ENCODE measurements at regions not wholly inside any gene's neighbourhood (a gene's known extent, or its start where the extent isn't known, plus 50 kb on each side); places are given as distances from the start of the nearest gene placed in this dataset.

DNA sequence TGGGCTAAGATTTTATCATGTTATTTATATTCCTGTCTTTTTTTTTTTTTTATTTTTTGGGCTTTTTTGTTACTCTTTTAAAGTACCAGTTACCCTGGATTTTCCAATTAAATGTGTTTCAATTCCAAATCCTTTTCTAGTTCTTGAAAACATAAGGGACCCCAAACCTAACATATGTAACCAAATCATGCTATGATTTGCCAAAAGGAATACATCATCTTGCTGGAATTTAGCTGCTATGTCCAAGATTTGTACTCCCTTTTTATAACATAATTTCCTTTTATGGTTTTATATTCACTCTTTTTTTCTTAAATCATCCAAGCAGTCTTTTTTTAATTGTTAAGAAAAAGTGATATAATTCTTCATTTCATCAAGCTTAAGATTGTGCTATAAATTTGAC, 60.9 kb upstream of the DSEL start:
- TF ChIP-seq, protein P1, sequence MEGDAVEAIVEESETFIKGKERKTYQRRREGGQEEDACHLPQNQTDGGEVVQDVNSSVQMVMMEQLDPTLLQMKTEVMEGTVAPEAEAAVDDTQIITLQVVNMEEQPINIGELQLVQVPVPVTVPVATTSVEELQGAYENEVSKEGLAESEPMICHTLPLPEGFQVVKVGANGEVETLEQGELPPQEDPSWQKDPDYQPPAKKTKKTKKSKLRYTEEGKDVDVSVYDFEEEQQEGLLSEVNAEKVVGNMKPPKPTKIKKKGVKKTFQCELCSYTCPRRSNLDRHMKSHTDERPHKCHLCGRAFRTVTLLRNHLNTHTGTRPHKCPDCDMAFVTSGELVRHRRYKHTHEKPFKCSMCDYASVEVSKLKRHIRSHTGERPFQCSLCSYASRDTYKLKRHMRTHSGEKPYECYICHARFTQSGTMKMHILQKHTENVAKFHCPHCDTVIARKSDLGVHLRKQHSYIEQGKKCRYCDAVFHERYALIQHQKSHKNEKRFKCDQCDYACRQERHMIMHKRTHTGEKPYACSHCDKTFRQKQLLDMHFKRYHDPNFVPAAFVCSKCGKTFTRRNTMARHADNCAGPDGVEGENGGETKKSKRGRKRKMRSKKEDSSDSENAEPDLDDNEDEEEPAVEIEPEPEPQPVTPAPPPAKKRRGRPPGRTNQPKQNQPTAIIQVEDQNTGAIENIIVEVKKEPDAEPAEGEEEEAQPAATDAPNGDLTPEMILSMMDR (conservative IDR thresholded peaks at IDR 0.05; ENCODE audit: low read depth, low read length): no peak
- no peak overlapping the region for H3K4me3 ChIP-seq (ENCODE audit: low read depth, low read length)
- no peak for DNase-seq (ENCODE audit: low read depth)

DNA sequence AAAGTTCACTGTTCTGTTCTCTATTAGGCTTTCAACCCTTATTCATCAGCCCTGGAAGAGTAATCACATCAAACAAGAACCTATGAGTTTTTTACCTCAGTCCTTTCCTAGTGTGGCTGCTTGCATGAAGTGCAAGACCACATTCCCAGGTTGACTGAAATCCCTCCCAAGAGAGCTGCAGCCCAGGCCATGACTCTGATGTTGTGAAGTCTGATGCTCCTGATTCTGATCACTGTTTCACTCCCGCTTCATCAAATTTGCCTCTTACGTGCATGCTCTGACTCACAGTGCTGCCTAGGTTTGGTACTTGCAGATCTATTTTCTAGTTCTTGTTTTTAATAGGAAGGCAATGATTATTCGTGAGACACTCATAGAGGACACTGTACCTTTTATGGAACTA, 58.2 kb upstream of the DSEL start:
- TF ChIP-seq, protein P1 (conservative IDR thresholded peaks at IDR 0.05; ENCODE audit: low read depth, low read length): no peak
- no peak overlapping the region for H3K4me3 ChIP-seq (ENCODE audit: low read depth, low read length)
- no peak for DNase-seq (ENCODE audit: low read depth)

DNA sequence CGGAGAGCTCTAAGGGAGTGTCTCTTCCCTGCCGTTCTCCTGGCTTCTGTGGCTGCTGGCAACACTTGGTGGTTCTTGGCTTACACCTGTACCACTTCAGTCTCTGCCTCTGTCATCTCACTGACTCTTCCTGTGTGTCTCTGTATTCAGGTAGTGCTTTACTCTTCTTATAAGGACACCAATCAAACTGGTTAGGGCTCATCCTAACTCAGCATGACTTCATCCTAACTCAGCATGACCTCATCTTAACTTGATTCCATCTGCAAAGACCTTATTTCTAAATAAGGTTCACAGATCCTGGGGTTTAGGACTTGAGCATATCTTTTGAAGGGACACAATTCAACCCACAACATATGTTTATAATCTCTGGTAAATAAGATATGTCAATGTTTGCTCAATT, 51.6 kb upstream of the DSEL start:
- TF ChIP-seq, protein P1 (conservative IDR thresholded peaks at IDR 0.05; ENCODE audit: low read depth, low read length): no peak
- H3K4me3 ChIP-seq (ENCODE audit: low read depth, low read length): no peak overlapping the region
- DNase-seq (ENCODE audit: low read depth): no peak

All from epithelial cell of proximal tubule (primary cell).